ENCODE measurements at regions not wholly inside any gene's neighbourhood (a gene's known extent, or its start where the extent isn't known, plus 50 kb on each side); places are given as distances from the start of the nearest gene placed in this dataset.

DNA sequence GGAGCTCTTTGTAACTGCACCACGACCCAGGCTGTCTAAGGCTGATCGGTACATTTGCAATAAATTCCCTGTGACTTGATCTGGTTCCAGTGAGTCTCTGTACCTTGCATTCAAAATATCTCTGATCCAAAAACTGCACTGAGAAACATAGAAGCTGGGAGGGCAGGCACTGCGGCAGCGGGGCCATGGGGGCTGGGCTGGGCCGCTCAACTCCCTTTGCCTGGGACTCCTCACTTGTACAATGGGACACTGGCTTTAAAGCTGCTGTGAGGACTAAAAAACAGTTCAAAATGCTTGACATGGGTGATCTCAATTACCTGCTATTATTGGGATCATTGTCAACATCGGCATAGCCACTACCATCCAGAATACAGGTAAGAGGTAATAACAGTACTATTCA lies 644.0 kb downstream of the AJAP1 start:
- peaks cover 0 to 8% (median 0%) of the 10 kb centered on the region in 9 donors for H3K9me3 Mint-ChIP-seq
- H3K27me3 Mint-ChIP-seq: no peaks in the 10 kb centered on the region
- DNase-seq (no peak), ATAC-seq (no peak)
- POLR2A ChIA-PET: no interaction called here
- no peak overlapping the region for H3K27ac Mint-ChIP-seq
- no peaks in the 10 kb centered on the region for H3K36me3 Mint-ChIP-seq
- peaks cover 0 to 25% (median 5%) of the 10 kb centered on the region in 4 donors for H3K4me1 Mint-ChIP-seq
- no peak overlapping the region for H3K4me3 Mint-ChIP-seq

DNA sequence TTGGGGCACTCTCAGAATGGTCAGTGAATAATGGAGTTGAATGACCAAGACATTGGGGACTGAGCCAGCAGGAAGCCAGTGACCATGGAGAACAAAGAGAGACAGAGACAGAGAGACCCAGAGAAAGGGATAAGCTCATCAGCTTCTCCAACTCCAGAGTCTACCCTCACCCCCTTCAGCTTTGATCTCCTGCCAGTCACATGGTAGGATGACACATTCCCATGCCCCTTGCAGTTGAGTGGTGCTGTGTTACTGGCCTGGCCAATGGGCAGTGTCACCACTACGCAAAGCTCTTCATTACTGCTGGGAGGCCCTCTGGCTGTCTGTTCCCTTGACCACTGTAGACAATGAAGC lies 643.5 kb downstream of the AJAP1 start:
- Mint-ChIP-seq H3K9me3 (peaks cover 0 to 8% (median 0%) of the 10 kb centered on the region in 9 donors), H3K4me3 (no peak overlapping the region), H3K27me3 (no peaks in the 10 kb centered on the region), H3K36me3 (no peaks in the 10 kb centered on the region), H3K27ac (peak overlapping the region in 2 of 10 donors; percentile 22 to 24), H3K4me1 (peaks cover 0 to 25% (median 5%) of the 10 kb centered on the region in 4 donors)
- no peak for DNase-seq
- POLR2A ChIA-PET: no interaction called here
- ATAC-seq: no peak

GRCh38 chr1:5297180-5297885 lies 642.9 kb downstream of the AJAP1 start:
- Mint-ChIP-seq H3K4me3 (no peak overlapping the region), H3K27ac (peak overlapping the region in 3 of 10 donors; percentile 9 to 24 (median 22)), H3K9me3 (peaks cover 0 to 8% (median 0%) of the 10 kb centered on the region in 9 donors), H3K4me1 (peaks cover 0 to 25% (median 5%) of the 10 kb centered on the region in 4 donors), H3K27me3 (no peaks in the 10 kb centered on the region), H3K36me3 (no peaks in the 10 kb centered on the region)
- POLR2A ChIA-PET: no interaction called here
- ATAC-seq: no peak
- no peak for DNase-seq

DNA sequence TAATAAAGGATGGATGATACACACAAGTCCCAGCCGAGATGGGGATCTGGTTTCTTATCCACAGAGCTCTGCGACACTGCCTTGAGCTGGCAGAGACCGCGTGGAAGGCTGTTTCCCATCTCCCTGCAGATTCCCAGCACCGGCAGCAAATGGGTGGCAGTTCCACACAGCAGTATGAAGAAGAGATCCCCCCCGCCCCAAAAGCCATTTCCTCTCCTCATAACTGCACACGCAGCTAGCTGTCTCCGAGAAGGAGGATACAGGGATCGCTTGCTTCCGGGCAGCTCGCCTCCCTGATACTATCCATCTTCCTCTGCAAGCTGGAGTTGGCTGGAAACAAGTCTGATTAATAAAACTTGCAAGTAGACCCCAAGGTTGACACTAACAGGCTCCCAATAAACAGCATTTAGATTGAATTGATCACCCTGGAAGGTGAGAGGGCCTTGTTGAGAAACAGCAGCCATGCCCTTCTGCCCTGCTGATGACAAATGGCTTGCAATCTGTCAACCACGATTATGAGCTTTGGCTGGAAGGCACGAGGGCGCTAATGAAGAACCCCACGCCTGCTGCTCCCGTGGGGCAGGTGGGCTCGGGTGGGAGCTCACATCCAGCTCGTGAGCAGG lies 642.3 kb downstream of the AJAP1 start:
- H3K27ac Mint-ChIP-seq: peak overlapping the region in 2 of 10 donors; percentile 6 to 9
- ATAC-seq: no peak
- no peak for DNase-seq
- H3K36me3 Mint-ChIP-seq: no peaks in the 10 kb centered on the region
- H3K4me1 Mint-ChIP-seq: peaks cover 0 to 25% (median 5%) of the 10 kb centered on the region in 4 donors
- POLR2A ChIA-PET: no interaction called here
- H3K9me3 Mint-ChIP-seq: peaks cover 0 to 8% (median 0%) of the 10 kb centered on the region in 9 donors
- no peaks in the 10 kb centered on the region for H3K27me3 Mint-ChIP-seq
- H3K4me3 Mint-ChIP-seq: no peak overlapping the region

DNA sequence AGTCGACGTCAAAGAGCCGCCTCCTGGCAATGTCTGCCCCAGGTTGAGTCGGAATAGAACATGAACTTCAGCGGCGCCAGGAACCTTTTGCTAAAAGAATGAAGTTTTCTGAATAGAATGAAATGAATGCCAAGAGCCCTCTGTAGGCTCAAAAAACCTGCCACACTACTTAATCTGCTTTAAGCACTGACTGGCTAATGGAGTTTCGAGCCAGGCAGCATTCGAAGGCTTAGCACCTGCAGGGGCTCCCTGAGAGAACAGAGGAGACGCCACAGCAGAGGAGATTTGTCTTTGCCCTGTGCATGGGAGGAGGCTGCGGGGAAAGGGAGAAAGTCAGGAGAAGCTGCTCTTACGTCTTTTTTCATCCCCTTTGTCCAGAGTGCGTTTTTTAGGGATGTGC lies 641.7 kb downstream of the AJAP1 start:
- no peaks in the 10 kb centered on the region for H3K27me3 Mint-ChIP-seq
- peaks cover 0 to 8% (median 0%) of the 10 kb centered on the region in 9 donors for H3K9me3 Mint-ChIP-seq
- H3K4me3 Mint-ChIP-seq: no peak overlapping the region
- H3K27ac Mint-ChIP-seq: peak overlapping the region in 2 of 10 donors; percentile 8 to 52
- H3K4me1 Mint-ChIP-seq: peaks cover 0 to 24% (median 5%) of the 10 kb centered on the region in 4 donors
- no peak for DNase-seq
- POLR2A ChIA-PET: no interaction called here
- ATAC-seq: no peak
- no peaks in the 10 kb centered on the region for H3K36me3 Mint-ChIP-seq

- ATAC-seq: no peak
- H3K27ac Mint-ChIP-seq: no peak overlapping the region
- no peak for DNase-seq
- no peaks in the 10 kb centered on the region for H3K27me3 Mint-ChIP-seq
- POLR2A ChIA-PET: no interaction called here
- H3K4me1 Mint-ChIP-seq: peaks cover 0 to 14% (median 6%) of the 10 kb centered on the region in 4 donors
- no peaks in the 10 kb centered on the region for H3K9me3 Mint-ChIP-seq
- H3K4me3 Mint-ChIP-seq: no peak overlapping the region
- H3K36me3 Mint-ChIP-seq: no peaks in the 10 kb centered on the region
Measured at GRCh38 chr1:5291889-5292288, 637.5 kb downstream of the AJAP1 start.

DNA sequence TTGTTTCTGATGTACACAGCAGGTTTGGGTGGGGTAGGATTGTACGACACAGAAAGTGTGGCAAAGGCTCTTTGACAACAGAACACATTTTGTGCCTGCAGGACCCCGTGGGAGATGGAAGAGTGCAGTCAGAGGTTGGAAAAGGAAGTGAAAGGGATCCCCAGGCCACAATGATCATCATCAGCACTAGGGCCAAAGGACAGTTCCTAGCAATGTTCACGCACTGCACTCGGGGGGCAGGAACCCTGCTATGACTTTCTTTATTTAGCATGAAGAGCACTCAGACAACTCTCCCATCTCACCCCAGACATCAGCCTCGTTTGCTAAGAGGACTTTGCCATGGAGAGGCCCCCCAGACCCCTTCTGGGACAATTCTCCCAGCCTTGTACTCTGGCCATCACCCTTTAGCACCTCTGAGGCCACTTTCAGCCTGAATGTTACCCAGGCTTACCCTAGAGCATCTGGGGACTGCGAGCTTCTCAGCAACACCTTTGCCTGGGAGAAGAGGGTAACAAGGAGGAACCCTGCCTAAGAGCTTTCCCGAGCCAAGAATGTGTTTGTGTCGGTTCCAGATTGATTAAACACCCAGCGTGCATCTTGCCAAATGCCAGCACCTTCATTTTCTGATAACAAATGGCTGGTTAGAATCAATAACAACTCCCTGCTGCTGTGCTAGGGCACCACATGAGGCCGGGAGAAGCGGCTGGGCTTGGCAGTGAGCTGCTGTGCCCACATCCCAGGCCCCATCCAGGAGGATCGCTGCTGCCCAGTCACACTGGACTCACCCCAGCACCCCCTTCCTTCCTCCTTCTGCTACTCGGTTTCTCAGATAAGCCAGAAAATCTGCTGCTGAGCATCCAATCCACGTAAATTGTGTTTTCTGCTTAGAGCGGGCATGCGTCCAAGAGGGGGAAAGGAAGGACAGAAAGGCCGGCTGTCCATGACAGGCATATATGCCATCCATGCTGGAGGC lies 633.1 kb downstream of the AJAP1 start:
- Mint-ChIP-seq H3K27ac (peak overlapping the region in 4 of 10 donors; percentile 26 to 71 (median 58)), H3K27me3 (no peaks in the 10 kb centered on the region), H3K9me3 (peaks cover 0 to 4% (median 0%) of the 10 kb centered on the region in 9 donors), H3K36me3 (peaks cover 0 to under 1% (median 0%) of the 10 kb centered on the region in 3 donors), H3K4me1 (peaks cover 1 to 21% (median 14%) of the 10 kb centered on the region in 4 donors), H3K4me3 (no peak overlapping the region)
- POLR2A ChIA-PET: interaction anchor here (1.0 kb wide), 1 partner anchor 124 kb away, joined by 7 read pairs; no protein-coding TSS in a partner anchor
- no peak for DNase-seq
- ATAC-seq: no peak

- peaks cover 0 to 4% (median 0%) of the 10 kb centered on the region in 9 donors for H3K9me3 Mint-ChIP-seq
- H3K4me1 Mint-ChIP-seq: peaks cover 1 to 21% (median 17%) of the 10 kb centered on the region in 4 donors
- H3K27me3 Mint-ChIP-seq: no peaks in the 10 kb centered on the region
- POLR2A ChIA-PET: interaction anchor here (1.2 kb wide), 2 partner anchors 103 to 195 kb away, joined by 4 to 5 read pairs; no protein-coding TSS in a partner anchor
- ATAC-seq: peak in 1 of 2 donors; percentile 46
- peaks cover 0 to 5% (median 0%) of the 10 kb centered on the region in 3 donors for H3K36me3 Mint-ChIP-seq
- DNase-seq: peak in 5 of 10 donors; percentile 11 to 73 (median 25)
- no peak overlapping the region for H3K4me3 Mint-ChIP-seq
- peak overlapping the region in 3 of 10 donors; percentile 7 to 32 (median 10) for H3K27ac Mint-ChIP-seq
Measured at GRCh38 chr1:5286244-5286643, 631.8 kb downstream of the AJAP1 start.

- H3K9me3 Mint-ChIP-seq: no peaks in the 10 kb centered on the region
- ATAC-seq (no peak), DNase-seq (no peak)
- no peaks in the 10 kb centered on the region for H3K36me3 Mint-ChIP-seq
- POLR2A ChIA-PET: no interaction called here
- no peaks in the 10 kb centered on the region for H3K27me3 Mint-ChIP-seq
- H3K4me3 Mint-ChIP-seq: no peak overlapping the region
- H3K4me1 Mint-ChIP-seq: peaks cover 0 to 15% (median 11%) of the 10 kb centered on the region in 4 donors
- no peak overlapping the region for H3K27ac Mint-ChIP-seq
Measured at GRCh38 chr1:5274527-5274926, 620.1 kb downstream of the AJAP1 start.

- Mint-ChIP-seq H3K4me1 (peaks cover 0 to 15% (median 9%) of the 10 kb centered on the region in 4 donors), H3K9me3 (peaks cover 0 to 7% (median 0%) of the 10 kb centered on the region in 9 donors), H3K27me3 (no peaks in the 10 kb centered on the region), H3K27ac (peak overlapping the region in 2 of 10 donors; percentile 41 to 63), H3K36me3 (peaks cover 0 to 4% (median 0%) of the 10 kb centered on the region in 3 donors), H3K4me3 (no peak overlapping the region)
- POLR2A ChIA-PET: no interaction called here
- ATAC-seq: no peak
- no peak for DNase-seq
Measured at GRCh38 chr1:5273280-5274003, 619.0 kb downstream of the AJAP1 start.

DNA sequence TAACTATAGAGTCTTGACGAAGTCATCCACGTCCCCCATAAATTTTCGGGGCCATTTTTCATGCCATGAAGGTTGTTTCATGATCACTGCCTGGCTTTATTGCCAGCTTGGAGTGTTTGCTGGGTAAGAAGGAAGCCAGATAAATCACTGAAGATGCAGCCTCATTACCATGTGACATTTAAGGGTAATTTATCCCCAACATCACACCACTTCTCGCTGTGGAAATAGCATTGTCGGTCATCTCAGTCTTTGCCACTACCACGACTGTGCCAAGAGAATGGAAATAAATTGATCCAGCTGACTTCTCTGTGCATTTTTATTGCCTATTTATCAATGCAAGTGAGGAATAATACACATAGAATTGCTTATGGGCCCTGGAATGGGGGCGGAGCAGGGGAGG lies 617.9 kb downstream of the AJAP1 start:
- no peak for DNase-seq
- Mint-ChIP-seq H3K4me3 (no peak overlapping the region), H3K9me3 (peaks cover 0 to 7% (median 0%) of the 10 kb centered on the region in 9 donors), H3K36me3 (peaks cover 0 to 4% (median 0%) of the 10 kb centered on the region in 3 donors), H3K27ac (no peak overlapping the region), H3K4me1 (peaks cover 0 to 20% (median 10%) of the 10 kb centered on the region in 4 donors), H3K27me3 (no peaks in the 10 kb centered on the region)
- ATAC-seq: no peak
- POLR2A ChIA-PET: no interaction called here

DNA sequence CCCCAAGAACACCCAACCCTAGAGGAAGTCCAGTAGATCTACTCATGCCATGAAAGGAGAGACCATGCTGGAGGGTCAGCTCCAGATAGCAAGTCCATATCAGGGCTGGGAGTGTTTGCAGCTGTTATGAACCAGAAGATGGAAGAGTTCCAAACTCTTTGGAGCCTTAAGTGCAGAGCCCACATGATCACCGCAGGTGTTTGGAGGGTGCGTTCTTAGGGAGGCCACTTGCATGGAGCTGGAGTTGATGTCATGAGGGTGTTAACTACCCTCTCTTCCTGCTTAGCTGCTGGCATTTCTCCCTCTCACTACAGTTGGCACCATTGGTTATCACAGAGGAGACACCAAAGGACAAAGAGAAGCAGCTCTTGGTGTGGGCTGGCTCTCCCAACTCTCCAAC lies 616.9 kb downstream of the AJAP1 start:
- peaks cover 0 to 4% (median 0%) of the 10 kb centered on the region in 3 donors for H3K36me3 Mint-ChIP-seq
- H3K27me3 Mint-ChIP-seq: no peaks in the 10 kb centered on the region
- H3K4me3 Mint-ChIP-seq: no peak overlapping the region
- ATAC-seq: no peak
- DNase-seq: no peak
- peaks cover 0 to 23% (median 10%) of the 10 kb centered on the region in 4 donors for H3K4me1 Mint-ChIP-seq
- peaks cover 0 to 7% (median 0%) of the 10 kb centered on the region in 9 donors for H3K9me3 Mint-ChIP-seq
- no peak overlapping the region for H3K27ac Mint-ChIP-seq
- POLR2A ChIA-PET: interaction anchor here (0.5 kb wide), 1 partner anchor 155 kb away, joined by 9 read pairs; no protein-coding TSS in a partner anchor

Measured in naive thymus-derived CD8-positive, alpha-beta T cell (primary cell).